ENCODE measurements at regions not wholly inside any gene's neighbourhood (a gene's known extent, or its start where the extent isn't known, plus 50 kb on each side); places are given as distances from the start of the nearest gene placed in this dataset.

DNA sequence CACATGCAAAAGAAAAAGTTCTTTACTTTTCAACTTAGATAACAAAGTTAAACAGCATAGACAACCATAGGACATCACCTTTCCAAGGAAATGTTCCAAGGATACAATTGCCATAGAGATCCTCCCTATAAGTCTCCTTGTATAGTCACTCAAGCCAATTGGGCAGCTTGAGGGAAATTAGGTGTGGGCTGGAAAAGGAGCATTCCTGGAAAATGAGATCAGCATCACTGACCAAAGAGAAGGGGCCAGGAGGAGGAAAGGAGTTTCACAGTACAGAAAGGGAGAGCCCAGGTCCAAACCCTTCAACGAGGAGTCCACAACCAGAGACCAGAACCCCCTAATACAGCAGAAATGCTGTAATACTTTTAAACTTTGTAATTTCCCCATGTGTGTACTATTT is 91.5 kb upstream of the PPARGC1A start:
- Histone ChIP-seq H3K9me3 (no peaks in the 10 kb centered on the region), H3K27ac (no peak overlapping the region), H3K4me3 (no peak overlapping the region), H3K4me1 (no peaks in the 10 kb centered on the region), H3K27me3 (ENCODE audit: insufficient read depth in 3 of 3, low read length in 2 of 3) (peaks cover 0 to 3% (median 0%) of the 10 kb centered on the region in 3 donors), H3K36me3 (ENCODE audit: insufficient read depth in 1 of 2, low read depth in 1 of 2) (no peaks in the 10 kb centered on the region)
- intact Hi-C loops (cut with DNase I): no loop called here
- 76 to 89% (median 89%) methylated on average over 1 of the region's 1 CpG for WGBS, 3 donors
- TF ChIP-seq, protein P1, sequence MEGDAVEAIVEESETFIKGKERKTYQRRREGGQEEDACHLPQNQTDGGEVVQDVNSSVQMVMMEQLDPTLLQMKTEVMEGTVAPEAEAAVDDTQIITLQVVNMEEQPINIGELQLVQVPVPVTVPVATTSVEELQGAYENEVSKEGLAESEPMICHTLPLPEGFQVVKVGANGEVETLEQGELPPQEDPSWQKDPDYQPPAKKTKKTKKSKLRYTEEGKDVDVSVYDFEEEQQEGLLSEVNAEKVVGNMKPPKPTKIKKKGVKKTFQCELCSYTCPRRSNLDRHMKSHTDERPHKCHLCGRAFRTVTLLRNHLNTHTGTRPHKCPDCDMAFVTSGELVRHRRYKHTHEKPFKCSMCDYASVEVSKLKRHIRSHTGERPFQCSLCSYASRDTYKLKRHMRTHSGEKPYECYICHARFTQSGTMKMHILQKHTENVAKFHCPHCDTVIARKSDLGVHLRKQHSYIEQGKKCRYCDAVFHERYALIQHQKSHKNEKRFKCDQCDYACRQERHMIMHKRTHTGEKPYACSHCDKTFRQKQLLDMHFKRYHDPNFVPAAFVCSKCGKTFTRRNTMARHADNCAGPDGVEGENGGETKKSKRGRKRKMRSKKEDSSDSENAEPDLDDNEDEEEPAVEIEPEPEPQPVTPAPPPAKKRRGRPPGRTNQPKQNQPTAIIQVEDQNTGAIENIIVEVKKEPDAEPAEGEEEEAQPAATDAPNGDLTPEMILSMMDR (IDR thresholded peaks at IDR 0.05): no peak
- ATAC-seq (no peak), DNase-seq (no peak)

DNA sequence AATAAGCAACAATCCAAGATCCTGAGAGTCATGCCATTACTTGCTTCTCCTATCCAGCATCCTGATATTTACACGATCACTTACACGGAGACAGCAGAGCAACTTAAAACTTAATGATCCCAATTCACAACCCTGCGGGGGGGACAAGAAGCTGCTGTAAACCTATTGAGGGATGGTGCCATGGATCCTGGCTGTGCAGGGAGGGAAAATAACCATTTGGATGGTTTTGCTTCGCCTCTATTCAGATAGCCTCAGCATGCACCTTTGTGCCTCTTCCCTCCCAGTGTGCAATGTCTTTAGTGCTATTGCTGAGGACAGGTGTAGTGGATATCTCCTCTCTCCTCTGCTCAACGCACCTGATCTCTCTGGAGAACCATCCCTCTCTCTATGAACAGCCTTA is 89.7 kb upstream of the PPARGC1A start:
- no peaks in the 10 kb centered on the region for H3K4me1 ChIP-seq
- ATAC-seq: no peak

GRCh38 chr4:23978002-23978401 is 88.2 kb upstream of the PPARGC1A start:
- H3K27me3 ChIP-seq (ENCODE audit: insufficient read depth in 3 of 3, low read length in 2 of 3): peaks cover 0 to 3% (median 0%) of the 10 kb centered on the region in 3 donors
- no peaks in the 10 kb centered on the region for H3K4me1 ChIP-seq
- ATAC-seq: no peak
- 74 to 76% (median 75%) methylated on average over 3 of the region's 3 CpGs for WGBS, 3 donors
- intact Hi-C loops (cut with DNase I): no loop called here
- H3K9me3 ChIP-seq: no peaks in the 10 kb centered on the region
- H3K27ac ChIP-seq: no peak overlapping the region
- H3K36me3 ChIP-seq (ENCODE audit: insufficient read depth in 1 of 2, low read depth in 1 of 2): no peaks in the 10 kb centered on the region
- DNase-seq: no peak
- H3K4me3 ChIP-seq: no peak overlapping the region
- TF ChIP-seq, protein P1 (IDR thresholded peaks at IDR 0.05): no peak

More for the DNA sequence above, 89.7 kb upstream of the PPARGC1A start:
- 68 to 74% (median 69%) methylated on average over 5 of the region's 5 CpGs for WGBS, 3 donors
- Histone ChIP-seq H3K9me3 (no peaks in the 10 kb centered on the region), H3K4me3 (no peak overlapping the region), H3K27me3 (ENCODE audit: insufficient read depth in 3 of 3, low read length in 2 of 3) (peaks cover 0 to 3% (median 0%) of the 10 kb centered on the region in 3 donors), H3K27ac (no peak overlapping the region), H3K36me3 (ENCODE audit: insufficient read depth in 1 of 2, low read depth in 1 of 2) (no peaks in the 10 kb centered on the region)
- TF ChIP-seq, protein P1 (IDR thresholded peaks at IDR 0.05): no peak
- no peak for DNase-seq
- intact Hi-C loops (cut with DNase I): no loop called here

DNA sequence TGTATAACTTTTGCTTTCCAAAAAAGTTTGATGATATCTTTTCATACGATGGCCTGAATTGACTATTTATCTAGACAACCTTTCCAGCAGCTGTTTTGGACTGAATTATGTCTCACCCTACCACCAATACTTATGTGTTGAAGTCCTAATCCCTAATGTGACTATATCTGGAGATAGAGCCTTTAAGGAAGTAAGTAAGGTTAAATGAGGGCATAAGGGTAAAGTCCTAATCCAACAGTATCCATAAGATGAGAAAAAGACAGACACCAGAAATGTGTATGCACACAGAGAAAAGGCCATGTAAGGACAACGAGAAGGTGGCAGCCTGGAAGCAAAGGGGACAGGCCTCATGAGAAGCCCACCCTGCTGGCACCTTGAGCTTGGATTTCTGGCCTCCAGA is 86.6 kb upstream of the PPARGC1A start:
- H3K4me3 ChIP-seq: no peak overlapping the region
- peaks cover 0 to 3% (median 0%) of the 10 kb centered on the region in 3 donors for H3K27me3 ChIP-seq (ENCODE audit: insufficient read depth in 3 of 3, low read length in 2 of 3)
- H3K36me3 ChIP-seq (ENCODE audit: insufficient read depth in 1 of 2, low read depth in 1 of 2): no peaks in the 10 kb centered on the region
- intact Hi-C loops (cut with DNase I): no loop called here
- H3K27ac ChIP-seq: no peak overlapping the region
- peaks cover 5% of the 10 kb centered on the region for H3K4me1 ChIP-seq
- ATAC-seq: no peak
- TF ChIP-seq, protein P1 (IDR thresholded peaks at IDR 0.05): no peak
- DNase-seq: no peak
- WGBS, 3 donors: 79 to 86% (median 83%) methylated on average over 2 of the region's 2 CpGs
- H3K9me3 ChIP-seq: no peaks in the 10 kb centered on the region

DNA sequence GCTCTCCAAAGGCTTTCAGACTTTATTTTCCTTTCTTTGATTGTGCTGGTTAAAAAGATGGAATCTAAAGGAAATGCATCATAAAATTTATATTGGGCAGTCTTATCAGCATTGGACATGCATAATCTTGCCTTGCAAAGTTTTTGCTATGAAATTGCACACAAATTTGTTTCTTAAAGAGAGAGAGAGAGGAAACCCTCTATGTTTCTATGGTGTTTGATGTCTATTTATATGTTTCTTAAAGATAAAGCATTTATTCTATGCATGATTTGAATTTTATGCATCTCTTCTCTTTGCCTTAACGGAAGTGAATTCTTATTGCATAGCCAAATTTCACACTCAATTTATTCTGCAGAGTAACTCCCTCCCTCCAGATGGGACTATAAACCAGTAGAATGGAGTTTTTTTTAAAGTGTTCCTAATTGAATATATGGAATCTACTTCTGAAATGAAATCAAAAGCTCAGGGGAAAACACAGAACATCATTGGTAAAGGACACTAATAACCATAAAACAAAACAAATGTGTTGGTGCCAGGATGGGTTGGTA is 83.5 kb upstream of the PPARGC1A start:
- TF ChIP-seq, protein P1 (IDR thresholded peaks at IDR 0.05): no peak
- H3K36me3 ChIP-seq (ENCODE audit: insufficient read depth in 1 of 2, low read depth in 1 of 2): no peaks in the 10 kb centered on the region
- no peak for ATAC-seq
- H3K4me3 ChIP-seq: no peak overlapping the region
- intact Hi-C loops (cut with DNase I): no loop called here
- H3K9me3 ChIP-seq: no peaks in the 10 kb centered on the region
- DNase-seq: no peak
- H3K27ac ChIP-seq: no peak overlapping the region
- WGBS, 3 donors: 62 to 67% (median 65%) methylated on average over 1 of the region's 1 CpG
- H3K4me1 ChIP-seq: peaks cover 5% of the 10 kb centered on the region
- no peaks in the 10 kb centered on the region for H3K27me3 ChIP-seq (ENCODE audit: insufficient read depth in 3 of 3, low read length in 2 of 3)
